Liver (tissue), 1 donor: ENCODE measurements at regions not wholly inside any gene's neighbourhood (a gene's known extent, or its start where the extent isn't known, plus 50 kb on each side); places are given as distances from the start of the nearest gene placed in this dataset.

ENCODE experiments used
- REST ChIP-seq: IDR thresholded peaks from 2 replicates; pipeline ENCODE4 v1.6.1; 2016; ENCODE audit warnings: antibody characterized with exemption, mild to moderate bottlenecking
- TF ChIP-seq, protein P1 (sequence below): IDR thresholded peaks from 2 replicates; pipeline ENCODE4 v1.6.1; 2016; ENCODE audit warnings: antibody characterized with exemption

DNA sequence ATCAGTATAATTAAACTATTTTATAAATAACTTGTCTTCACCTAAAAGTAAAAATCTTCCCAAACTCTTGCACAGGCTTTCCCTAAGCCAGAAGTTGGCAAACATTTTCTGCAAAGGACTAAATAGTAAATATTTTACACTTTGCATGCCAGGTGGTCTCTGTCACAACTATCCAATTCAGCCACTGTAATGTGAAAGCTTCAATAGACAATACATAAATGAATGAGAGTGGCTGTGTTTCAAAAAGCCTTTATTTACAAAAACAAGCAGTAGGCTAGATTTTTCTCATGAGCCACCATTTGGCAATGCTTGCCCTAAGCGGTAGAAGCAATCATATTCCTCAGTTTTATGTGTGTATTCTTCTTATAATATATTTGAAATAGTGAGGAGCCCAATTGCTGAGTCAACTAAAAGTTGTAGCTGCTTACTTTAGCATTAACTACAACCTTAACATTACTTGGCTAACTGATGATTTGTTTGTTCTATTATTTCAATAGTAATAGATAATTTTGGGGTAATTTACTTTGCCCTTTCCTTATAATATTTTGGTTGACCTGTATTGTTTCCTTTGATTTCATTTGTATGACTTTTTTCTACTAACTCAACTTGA is 236.0 kb upstream of the SYT1 start:
- TF ChIP-seq REST: no peak
- TF ChIP-seq, protein P1, sequence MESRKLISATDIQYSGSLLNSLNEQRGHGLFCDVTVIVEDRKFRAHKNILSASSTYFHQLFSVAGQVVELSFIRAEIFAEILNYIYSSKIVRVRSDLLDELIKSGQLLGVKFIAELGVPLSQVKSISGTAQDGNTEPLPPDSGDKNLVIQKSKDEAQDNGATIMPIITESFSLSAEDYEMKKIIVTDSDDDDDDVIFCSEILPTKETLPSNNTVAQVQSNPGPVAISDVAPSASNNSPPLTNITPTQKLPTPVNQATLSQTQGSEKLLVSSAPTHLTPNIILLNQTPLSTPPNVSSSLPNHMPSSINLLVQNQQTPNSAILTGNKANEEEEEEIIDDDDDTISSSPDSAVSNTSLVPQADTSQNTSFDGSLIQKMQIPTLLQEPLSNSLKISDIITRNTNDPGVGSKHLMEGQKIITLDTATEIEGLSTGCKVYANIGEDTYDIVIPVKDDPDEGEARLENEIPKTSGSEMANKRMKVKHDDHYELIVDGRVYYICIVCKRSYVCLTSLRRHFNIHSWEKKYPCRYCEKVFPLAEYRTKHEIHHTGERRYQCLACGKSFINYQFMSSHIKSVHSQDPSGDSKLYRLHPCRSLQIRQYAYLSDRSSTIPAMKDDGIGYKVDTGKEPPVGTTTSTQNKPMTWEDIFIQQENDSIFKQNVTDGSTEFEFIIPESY: no peak
